Fibroblast of pulmonary artery (primary cell): ENCODE measurements at regions not wholly inside any gene's neighbourhood (a gene's known extent, or its start where the extent isn't known, plus 50 kb on each side); places are given as distances from the start of the nearest gene placed in this dataset.

Experiments
- DNase-seq: peaks from one replicate; pipeline ENCODE4 v3.0.0-alpha.2; 2010; ENCODE audit warnings: low read depth
- H3K4me3 ChIP-seq: replicated peaks from 2 replicates; pipeline ENCODE4 v1.5.1; 2011; ENCODE audit warnings: low read depth, mild to moderate bottlenecking, control low read depth, low read length, moderate library complexity
- TF ChIP-seq, protein P1 (sequence below): IDR thresholded peaks from 2 replicates; pipeline ENCODE4 v1.5.1; 2011; ENCODE audit warnings: mild to moderate bottlenecking, control low read depth, low read length, inconsistent platforms; ENCODE audit errors: missing control alignments

- H3K4me3 ChIP-seq = no peak overlapping the region
- no peak for DNase-seq
- TF ChIP-seq, protein P1, sequence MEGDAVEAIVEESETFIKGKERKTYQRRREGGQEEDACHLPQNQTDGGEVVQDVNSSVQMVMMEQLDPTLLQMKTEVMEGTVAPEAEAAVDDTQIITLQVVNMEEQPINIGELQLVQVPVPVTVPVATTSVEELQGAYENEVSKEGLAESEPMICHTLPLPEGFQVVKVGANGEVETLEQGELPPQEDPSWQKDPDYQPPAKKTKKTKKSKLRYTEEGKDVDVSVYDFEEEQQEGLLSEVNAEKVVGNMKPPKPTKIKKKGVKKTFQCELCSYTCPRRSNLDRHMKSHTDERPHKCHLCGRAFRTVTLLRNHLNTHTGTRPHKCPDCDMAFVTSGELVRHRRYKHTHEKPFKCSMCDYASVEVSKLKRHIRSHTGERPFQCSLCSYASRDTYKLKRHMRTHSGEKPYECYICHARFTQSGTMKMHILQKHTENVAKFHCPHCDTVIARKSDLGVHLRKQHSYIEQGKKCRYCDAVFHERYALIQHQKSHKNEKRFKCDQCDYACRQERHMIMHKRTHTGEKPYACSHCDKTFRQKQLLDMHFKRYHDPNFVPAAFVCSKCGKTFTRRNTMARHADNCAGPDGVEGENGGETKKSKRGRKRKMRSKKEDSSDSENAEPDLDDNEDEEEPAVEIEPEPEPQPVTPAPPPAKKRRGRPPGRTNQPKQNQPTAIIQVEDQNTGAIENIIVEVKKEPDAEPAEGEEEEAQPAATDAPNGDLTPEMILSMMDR = no peak
These were observed 127.2 kb upstream of the ADAMTSL1 start for GRCh38 chr9:18346745-18347144.

GRCh38 chr9:18347386-18348082, 126.4 kb upstream of the ADAMTSL1 start:
- TF ChIP-seq, protein P1 = no peak
- no peak overlapping the region for H3K4me3 ChIP-seq
- no peak for DNase-seq

DNA sequence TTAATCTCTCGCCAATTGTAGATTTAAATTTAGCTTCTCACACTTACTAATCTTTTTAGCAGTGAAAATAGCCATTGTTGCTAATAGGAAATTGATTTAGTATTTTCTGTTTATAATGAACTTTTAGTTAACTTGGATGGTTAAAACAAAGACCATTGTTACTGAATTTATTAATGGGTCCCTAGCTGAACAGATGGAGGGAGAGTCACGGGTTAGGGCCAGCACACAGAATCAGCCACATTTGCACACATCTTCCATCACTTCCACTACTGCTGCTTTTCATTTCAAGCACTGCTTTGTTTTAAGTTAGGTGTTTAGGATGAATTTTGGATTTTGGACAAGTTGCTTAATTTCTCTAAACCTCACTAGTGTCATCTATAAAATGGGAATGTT, 125.9 kb upstream of the ADAMTSL1 start:
- TF ChIP-seq, protein P1 = no peak
- DNase-seq = no peak
- no peak overlapping the region for H3K4me3 ChIP-seq

- TF ChIP-seq, protein P1 = no peak
- no peak overlapping the region for H3K4me3 ChIP-seq
- no peak for DNase-seq
These were observed 124.4 kb upstream of the ADAMTSL1 start for GRCh38 chr9:18349530-18349929.

DNA sequence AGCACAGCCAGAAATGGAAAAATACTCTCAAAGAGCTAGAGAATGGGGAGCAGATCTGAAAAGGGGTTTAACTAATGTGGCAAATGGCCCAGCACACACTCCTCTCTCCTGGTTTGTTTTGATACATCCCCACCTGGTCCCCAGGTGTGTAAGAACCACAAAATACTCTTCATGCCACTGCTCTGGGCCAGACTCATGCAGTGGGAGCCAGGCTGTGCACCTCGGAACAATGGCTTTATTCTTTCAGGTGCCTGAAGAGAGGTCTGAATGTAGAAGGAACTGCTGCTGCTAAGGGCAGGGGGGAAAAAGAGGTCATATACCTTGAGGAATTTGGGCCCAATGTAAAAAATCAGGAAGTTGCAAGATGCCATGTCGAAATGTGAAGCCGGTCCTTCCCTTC, 123.9 kb upstream of the ADAMTSL1 start:
- no peak for DNase-seq
- no peak overlapping the region for H3K4me3 ChIP-seq
- TF ChIP-seq, protein P1 = no peak

GRCh38 chr9:18350995-18351595, 122.9 kb upstream of the ADAMTSL1 start:
- no peak overlapping the region for H3K4me3 ChIP-seq
- DNase-seq = no peak
- TF ChIP-seq, protein P1 = no peak

DNA sequence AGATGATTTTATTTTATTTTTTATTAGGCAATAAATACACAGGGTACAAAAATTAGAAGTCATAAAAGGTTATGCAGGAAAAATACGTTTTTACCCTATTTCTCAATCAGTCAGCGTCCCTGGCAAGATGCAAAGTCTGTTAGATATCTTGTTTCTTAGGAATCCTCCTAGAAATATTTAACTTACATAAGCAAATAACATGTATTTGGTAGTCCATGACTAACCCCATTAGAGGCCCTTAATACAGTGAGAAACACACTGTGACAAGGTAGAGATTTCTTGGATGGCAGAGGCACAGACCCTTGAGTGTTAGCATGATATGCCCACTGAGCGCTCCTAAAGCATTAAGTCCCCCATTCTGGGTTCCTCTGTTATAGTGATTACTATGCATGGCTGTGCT, 121.2 kb upstream of the ADAMTSL1 start:
- TF ChIP-seq, protein P1 = no peak
- no peak for DNase-seq
- H3K4me3 ChIP-seq = no peak overlapping the region
